SK-N-SH (cell line): ENCODE measurements at regions not wholly inside any gene's neighbourhood (a gene's known extent, or its start where the extent isn't known, plus 50 kb on each side); places are given as distances from the start of the nearest gene placed in this dataset.

Experiments used
- CTCF ChIP-seq: fragments of 200-600 bp; sonication (generic); IDR thresholded peaks from 2 replicates; pipeline ENCODE4 v1.6.1; 2017; ENCODE audit warnings: antibody characterized with exemption, mild to moderate bottlenecking, moderate library complexity
- EP300 ChIP-seq, 2 experiments: IDR thresholded peaks; 2 replicates each; pipeline versions ENCODE4 v1.4.0 to v1.6.1; 2012; ENCODE audit warnings: borderline replicate concordance in 1 of 2, low read depth in 1 of 2, low read length in 1 of 2
- EZH2phosphoT487 ChIP-seq: fragments of 200-600 bp; sonication (generic); IDR thresholded peaks from 2 replicates; pipeline ENCODE4 v1.6.1; 2017; ENCODE audit warnings: low read depth, mixed run types, mild to moderate bottlenecking, antibody characterized with exemption, moderate library complexity, borderline replicate concordance
- FOXJ3 ChIP-seq: sonication (generic); formaldehyde crosslinking; IDR thresholded peaks from 2 replicates; pipeline ENCODE4 v1.5.1; 2020; ENCODE audit warnings: mild to moderate bottlenecking, missing genetic modification reagents
- GATA2 ChIP-seq: sonication (generic); formaldehyde crosslinking; IDR thresholded peaks from 2 replicates; pipeline ENCODE4 v1.5.0; 2020; ENCODE audit warnings: mild to moderate bottlenecking, missing genetic modification reagents
- JUND ChIP-seq: IDR thresholded peaks from 2 replicates; pipeline ENCODE4 v1.4.0; 2012
- NFIC ChIP-seq: IDR thresholded peaks from 2 replicates; pipeline ENCODE4 v1.4.0; 2012; ENCODE audit warnings: borderline replicate concordance
- POLR2AphosphoS5 ChIP-seq: IDR thresholded peaks from 2 replicates; pipeline ENCODE4 v1.6.1; 2012; ENCODE audit warnings: low read depth, low read length
- SMC3 ChIP-seq: IDR thresholded peaks from 2 replicates; pipeline ENCODE4 v1.6.1; 2012; ENCODE audit warnings: low read depth, low read length, improper control_type of control experiment
- TAF1 ChIP-seq: IDR thresholded peaks from 2 replicates; pipeline ENCODE4 v1.6.1; 2012; ENCODE audit warnings: low read depth, mild to moderate bottlenecking, low read length, moderate library complexity, borderline replicate concordance
- YY1 ChIP-seq: IDR thresholded peaks from 2 replicates; pipeline ENCODE4 v1.4.0; 2012; ENCODE audit warnings: low read depth, mild to moderate bottlenecking
- ZBTB33 ChIP-seq: IDR thresholded peaks from 2 replicates; pipeline ENCODE4 v1.4.0; 2012; ENCODE audit warnings: low read depth, borderline replicate concordance
- TF ChIP-seq, protein P1 (sequence below): IDR thresholded peaks from 2 replicates; pipeline ENCODE4 v1.6.1; 2012; ENCODE audit warnings: mild to moderate bottlenecking, low read depth, low read length, moderate library complexity

DNA sequence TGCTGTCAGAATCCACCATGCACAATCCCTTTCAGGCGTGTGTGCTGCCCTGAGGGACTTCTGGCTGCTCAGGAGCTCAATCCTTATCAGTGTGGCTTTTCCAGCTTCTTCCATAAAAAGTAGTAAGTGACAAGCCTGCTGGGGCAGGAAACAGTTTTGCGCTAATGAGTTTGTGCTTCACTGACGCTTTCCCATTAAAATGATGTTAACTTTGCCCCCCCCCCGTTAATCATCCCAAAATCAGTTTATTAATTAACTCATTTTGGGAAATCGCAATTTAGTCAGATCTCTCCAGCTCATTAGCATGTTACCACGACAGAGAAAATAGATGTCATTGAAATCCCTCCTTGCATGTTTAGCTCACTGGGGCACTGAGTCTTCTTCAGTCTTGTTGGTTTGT, 186.5 kb upstream of the TENM4 start:
- no peak for TF ChIP-seq CTCF
- TF ChIP-seq, protein P1, sequence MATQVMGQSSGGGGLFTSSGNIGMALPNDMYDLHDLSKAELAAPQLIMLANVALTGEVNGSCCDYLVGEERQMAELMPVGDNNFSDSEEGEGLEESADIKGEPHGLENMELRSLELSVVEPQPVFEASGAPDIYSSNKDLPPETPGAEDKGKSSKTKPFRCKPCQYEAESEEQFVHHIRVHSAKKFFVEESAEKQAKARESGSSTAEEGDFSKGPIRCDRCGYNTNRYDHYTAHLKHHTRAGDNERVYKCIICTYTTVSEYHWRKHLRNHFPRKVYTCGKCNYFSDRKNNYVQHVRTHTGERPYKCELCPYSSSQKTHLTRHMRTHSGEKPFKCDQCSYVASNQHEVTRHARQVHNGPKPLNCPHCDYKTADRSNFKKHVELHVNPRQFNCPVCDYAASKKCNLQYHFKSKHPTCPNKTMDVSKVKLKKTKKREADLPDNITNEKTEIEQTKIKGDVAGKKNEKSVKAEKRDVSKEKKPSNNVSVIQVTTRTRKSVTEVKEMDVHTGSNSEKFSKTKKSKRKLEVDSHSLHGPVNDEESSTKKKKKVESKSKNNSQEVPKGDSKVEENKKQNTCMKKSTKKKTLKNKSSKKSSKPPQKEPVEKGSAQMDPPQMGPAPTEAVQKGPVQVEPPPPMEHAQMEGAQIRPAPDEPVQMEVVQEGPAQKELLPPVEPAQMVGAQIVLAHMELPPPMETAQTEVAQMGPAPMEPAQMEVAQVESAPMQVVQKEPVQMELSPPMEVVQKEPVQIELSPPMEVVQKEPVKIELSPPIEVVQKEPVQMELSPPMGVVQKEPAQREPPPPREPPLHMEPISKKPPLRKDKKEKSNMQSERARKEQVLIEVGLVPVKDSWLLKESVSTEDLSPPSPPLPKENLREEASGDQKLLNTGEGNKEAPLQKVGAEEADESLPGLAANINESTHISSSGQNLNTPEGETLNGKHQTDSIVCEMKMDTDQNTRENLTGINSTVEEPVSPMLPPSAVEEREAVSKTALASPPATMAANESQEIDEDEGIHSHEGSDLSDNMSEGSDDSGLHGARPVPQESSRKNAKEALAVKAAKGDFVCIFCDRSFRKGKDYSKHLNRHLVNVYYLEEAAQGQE: no peak
- TF ChIP-seq POLR2AphosphoS5: no peak
- no peak for TF ChIP-seq GATA2 (CRISPR knock-in tag)
- no peak for TF ChIP-seq TAF1
- TF ChIP-seq FOXJ3 (CRISPR knock-in tag): no peak
- TF ChIP-seq YY1: no peak
- no peak for TF ChIP-seq EZH2phosphoT487
- TF ChIP-seq JUND: no peak
- no peak for TF ChIP-seq ZBTB33
- no peak for TF ChIP-seq SMC3
- no peak for TF ChIP-seq NFIC
- no peak for TF ChIP-seq EP300 (IDR thresholded peaks at IDR 0.05; ENCODE audit: borderline replicate concordance in 1 of 2, low read depth in 1 of 2, low read length in 1 of 2)
